ENCODE measurements at regions not wholly inside any gene's neighbourhood (a gene's known extent, or its start where the extent isn't known, plus 50 kb on each side); places are given as distances from the start of the nearest gene placed in this dataset.

DNA sequence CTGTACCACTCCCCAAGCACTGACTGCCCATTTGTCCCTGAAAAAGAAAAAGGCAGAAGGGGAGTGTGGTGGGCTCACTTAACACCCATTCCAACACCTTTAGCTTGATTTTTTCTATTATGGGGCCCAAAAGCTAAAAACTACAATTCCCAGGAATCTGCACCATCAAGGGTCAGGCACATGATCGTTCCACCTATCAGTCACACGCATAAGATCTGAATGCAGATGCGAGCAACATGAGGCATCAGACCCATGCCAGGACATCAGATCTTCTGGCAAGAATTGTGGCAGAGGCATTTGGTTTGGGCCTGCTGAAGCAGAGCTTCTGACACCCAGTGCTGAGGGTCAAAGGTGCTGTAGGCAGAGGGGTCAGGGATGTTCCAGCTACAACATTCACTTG, 595.9 kb downstream of the BCOR start:
- H2AK9ac ChIP-seq (replicated peaks; ENCODE audit: low read depth, low read length, poor library complexity), result no peak overlapping the region
- no peak overlapping the region for H2BK20ac ChIP-seq (ENCODE audit: low read depth, low read length)
- TF ChIP-seq BHLHE40 (IDR thresholded peaks at IDR 0.05; ENCODE audit: low read depth, low read length), result no peak
- TF ChIP-seq MAZ (IDR thresholded peaks at IDR 0.05; ENCODE audit: borderline replicate concordance, low read depth, low read length), result no peak
- TF ChIP-seq, protein P1, sequence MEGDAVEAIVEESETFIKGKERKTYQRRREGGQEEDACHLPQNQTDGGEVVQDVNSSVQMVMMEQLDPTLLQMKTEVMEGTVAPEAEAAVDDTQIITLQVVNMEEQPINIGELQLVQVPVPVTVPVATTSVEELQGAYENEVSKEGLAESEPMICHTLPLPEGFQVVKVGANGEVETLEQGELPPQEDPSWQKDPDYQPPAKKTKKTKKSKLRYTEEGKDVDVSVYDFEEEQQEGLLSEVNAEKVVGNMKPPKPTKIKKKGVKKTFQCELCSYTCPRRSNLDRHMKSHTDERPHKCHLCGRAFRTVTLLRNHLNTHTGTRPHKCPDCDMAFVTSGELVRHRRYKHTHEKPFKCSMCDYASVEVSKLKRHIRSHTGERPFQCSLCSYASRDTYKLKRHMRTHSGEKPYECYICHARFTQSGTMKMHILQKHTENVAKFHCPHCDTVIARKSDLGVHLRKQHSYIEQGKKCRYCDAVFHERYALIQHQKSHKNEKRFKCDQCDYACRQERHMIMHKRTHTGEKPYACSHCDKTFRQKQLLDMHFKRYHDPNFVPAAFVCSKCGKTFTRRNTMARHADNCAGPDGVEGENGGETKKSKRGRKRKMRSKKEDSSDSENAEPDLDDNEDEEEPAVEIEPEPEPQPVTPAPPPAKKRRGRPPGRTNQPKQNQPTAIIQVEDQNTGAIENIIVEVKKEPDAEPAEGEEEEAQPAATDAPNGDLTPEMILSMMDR (conservative IDR thresholded peaks at IDR 0.05; ENCODE audit: low read depth, low read length), result no peak
- TF ChIP-seq RCOR1 (IDR thresholded peaks at IDR 0.05; ENCODE audit: insufficient replicate concordance, low read length), result no peak
- TF ChIP-seq CHD1 (IDR thresholded peaks at IDR 0.05; ENCODE audit: low read depth, low read length), result no peak
- no peak for TF ChIP-seq MXI1 (IDR thresholded peaks at IDR 0.05; ENCODE audit: borderline replicate concordance, low read depth, low read length)
- TF ChIP-seq RAD21 (IDR thresholded peaks at IDR 0.05; ENCODE audit: low read length), result no peak
- no peak for TF ChIP-seq POLR2A (IDR thresholded peaks at IDR 0.05; ENCODE audit: low read depth, low read length)
- H3K23ac ChIP-seq (ENCODE audit: low read depth, low read length), result no peak overlapping the region
- no peak overlapping the region for H3K27ac ChIP-seq (ENCODE audit: insufficient read depth, low read length)
- no peak for ATAC-seq (ENCODE audit: low read depth)
- no peak overlapping the region for H3K14ac ChIP-seq (replicated peaks; ENCODE audit: low read depth, low read length)
- no peak overlapping the region for H3K4ac ChIP-seq (ENCODE audit: low read depth, low read length)
- H2BK5ac ChIP-seq (ENCODE audit: low read depth, low read length, poor library complexity, severe bottlenecking), result no peak overlapping the region
- H2AFZ ChIP-seq (replicated peaks; ENCODE audit: low read length, poor library complexity), result no peak overlapping the region
- H4K5ac ChIP-seq (ENCODE audit: low read depth, low read length), result no peak overlapping the region
- no peak overlapping the region for H2AK5ac ChIP-seq (ENCODE audit: low read depth, low read length)
- no peak overlapping the region for H4K91ac ChIP-seq (ENCODE audit: insufficient read depth, low read depth, low read length)
- peaks cover 13% of the 10 kb centered on the region for H3K27me3 ChIP-seq (ENCODE audit: control insufficient read depth, insufficient read depth, low read length)
- no peaks in the 10 kb centered on the region for H3K79me1 ChIP-seq (ENCODE audit: low read depth in 1 of 2, low read length in 2 of 2)
- H2BK120ac ChIP-seq (ENCODE audit: low read depth, low read length), result no peak overlapping the region
- H3K4me2 ChIP-seq (ENCODE audit: low read depth, low read length), result no peak overlapping the region
- intact Hi-C loops (cut with micrococcal nuclease) (no loop called here), in situ Hi-C loops (cut with MboI; ENCODE audit: low sequenced_read_pairs) (no loop called here), dilution Hi-C loops (cut with HindIII; ENCODE audit: low sequenced_read_pairs, unreplicated experiment) (no loop called here)
- no peaks in the 10 kb centered on the region for H3K4me1 ChIP-seq (ENCODE audit: control insufficient read depth, insufficient read depth, low read length)
- no peak overlapping the region for H3K9ac ChIP-seq (ENCODE audit: low read depth, low read length)
- no peak for DNase-seq
- H3K4me3 ChIP-seq (ENCODE audit: insufficient read depth, low read depth, low read length), result no peak overlapping the region
- H3K56ac ChIP-seq (ENCODE audit: extremely low read depth, insufficient read depth, low read length), result no peak overlapping the region
- no peaks in the 10 kb centered on the region for H4K20me1 ChIP-seq (ENCODE audit: insufficient read depth, low read length)
- BruUV-seq (replicated peaks), result no TSS peak
- no peak overlapping the region for H3K18ac ChIP-seq (ENCODE audit: low read depth, low read length)
- WGBS, 2 experiments (ENCODE audit: extremely low coverage in 2 of 2, insufficient read length in 1 of 2), result no CpG with 5 or more reads among the region's 3 CpGs
- ChIA-PET POLR2A (ENCODE audit: unreplicated experiment) (no interaction called here), CTCF (no interaction called here)
- no peak overlapping the region for H2BK15ac ChIP-seq (ENCODE audit: low read depth, low read length)
- no peaks in the 10 kb centered on the region for H3K9me3 ChIP-seq (ENCODE audit: control insufficient read depth, insufficient read depth, low read length)
- no peaks in the 10 kb centered on the region for H3K36me3 ChIP-seq (ENCODE audit: control insufficient read depth, insufficient read depth, low read length)
- H4K8ac ChIP-seq (ENCODE audit: low read depth in 2 of 2, low read length in 2 of 2), result no peak overlapping the region
- H3K9me1 ChIP-seq (ENCODE audit: insufficient read depth, low read length), result no peaks in the 10 kb centered on the region

Measured in IMR-90 (cell line).